ENCODE measurements at regions not wholly inside any gene's neighbourhood (a gene's known extent, or its start where the extent isn't known, plus 50 kb on each side); places are given as distances from the start of the nearest gene placed in this dataset.

DNA sequence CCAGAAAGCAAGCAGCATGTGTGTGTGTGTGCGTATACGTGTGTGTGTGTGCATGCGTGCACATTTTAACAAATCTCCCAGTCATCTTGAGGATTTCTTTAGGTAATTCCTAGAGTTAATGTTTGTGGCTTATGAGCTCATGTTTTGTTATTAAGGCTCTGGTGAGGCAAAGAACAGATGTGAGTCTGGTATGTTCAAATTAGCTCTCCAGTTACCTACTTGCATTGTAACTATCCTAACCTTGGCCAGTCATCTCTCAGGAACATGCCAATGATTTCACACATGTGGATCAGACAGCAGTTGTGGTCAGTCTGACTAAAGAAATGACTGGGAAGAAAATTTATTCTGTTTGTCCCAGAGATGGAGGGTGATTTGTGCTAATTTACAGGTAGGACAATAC, 163.1 kb downstream of the IZUMO3 start:
- TF ChIP-seq CTCF (conservative IDR thresholded peaks at IDR 0.05 in 1 of 2, IDR thresholded peaks at IDR 0.05 in 1 of 2; ENCODE audit: extremely low read depth in 1 of 2, insufficient read depth in 1 of 2, low read depth in 1 of 2, low read length in 2 of 2): no peak
- TF ChIP-seq EZH2 (IDR thresholded peaks at IDR 0.05; ENCODE audit: borderline replicate concordance, low read length): no peak

Measured in mammary epithelial cell (primary cell).